NCI-H2107 (cell line): ENCODE measurements at regions not wholly inside any gene's neighbourhood (a gene's known extent, or its start where the extent isn't known, plus 50 kb on each side); places are given as distances from the start of the nearest gene placed in this dataset.
"Not testable (repeated sequence)": the region's sequence is repeated elsewhere in the genome, so short reads cannot be mapped to it uniquely, and the experiment has no call there.

Experiments used
- DNase-seq: peaks from one replicate; lab custom pipeline; 2025; lab: John Stamatoyannopoulos, UW

DNA sequence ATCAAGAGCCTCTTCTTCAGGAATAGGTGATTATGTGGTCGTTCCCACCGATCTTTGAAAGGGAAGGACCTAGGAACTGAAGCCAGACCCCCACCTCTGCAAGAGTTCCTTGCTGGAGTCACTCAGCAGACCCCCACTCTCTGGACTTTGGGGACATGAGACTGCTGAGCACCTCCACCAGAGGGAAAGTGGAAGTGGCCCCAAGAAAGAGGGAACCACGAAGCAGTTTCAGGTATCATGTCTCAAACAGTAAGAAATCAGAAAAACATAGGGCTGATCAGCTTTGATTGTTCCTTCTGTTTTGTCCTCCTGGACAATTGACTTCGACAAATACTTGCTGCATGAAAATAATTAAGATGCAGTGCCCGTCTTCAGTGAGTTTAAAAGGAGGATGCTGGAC, 84.2 kb upstream of the ADORA2B start:
- DNase-seq = not testable (repeated sequence)

DNA sequence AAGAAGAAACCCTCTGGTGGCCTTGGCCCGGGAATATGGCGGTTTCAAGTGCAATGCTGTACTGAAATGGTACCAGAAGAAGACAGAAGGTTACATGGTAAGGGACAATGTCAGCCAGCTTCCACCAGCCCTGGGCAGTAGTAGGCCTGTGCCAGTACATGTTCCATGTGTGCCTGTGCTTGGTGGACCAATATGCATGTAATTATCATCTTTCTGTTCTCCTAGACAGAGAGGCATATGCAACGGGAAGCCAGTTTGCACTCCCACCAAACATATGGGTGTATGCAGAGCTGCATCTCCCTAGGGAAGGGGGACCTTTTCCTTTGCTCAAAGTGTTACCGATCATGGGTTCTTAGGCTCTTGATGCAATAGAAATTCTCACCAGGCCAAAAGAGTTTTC, 80.9 kb upstream of the ADORA2B start:
- DNase-seq = not testable (repeated sequence)

DNA sequence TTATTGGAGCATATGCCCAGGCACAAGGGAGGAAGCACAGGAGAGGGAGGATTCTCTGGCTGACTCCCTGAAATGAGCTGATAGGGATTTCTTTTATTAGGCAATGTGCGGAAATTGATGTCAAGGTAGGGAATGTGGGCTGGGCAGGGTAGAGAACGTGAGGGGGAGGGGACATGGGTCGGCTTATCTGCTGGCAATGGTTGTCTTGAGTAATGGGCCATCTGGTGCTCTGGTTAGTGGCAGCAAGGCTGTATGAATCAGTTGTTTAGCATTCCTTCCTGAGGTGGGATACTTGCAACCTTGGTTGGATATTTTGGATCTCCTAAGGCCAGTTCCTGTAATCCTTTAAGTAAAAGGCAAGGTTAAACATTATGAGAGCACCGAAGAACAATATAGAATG, 80.5 kb upstream of the ADORA2B start:
- DNase-seq = not testable (repeated sequence)

GRCh38 chr17:15866015-15866414, 78.9 kb upstream of the ADORA2B start:
- not testable (repeated sequence) for DNase-seq

GRCh38 chr17:15867331-15867730, 77.6 kb upstream of the ADORA2B start:
- not testable (repeated sequence) for DNase-seq

DNA sequence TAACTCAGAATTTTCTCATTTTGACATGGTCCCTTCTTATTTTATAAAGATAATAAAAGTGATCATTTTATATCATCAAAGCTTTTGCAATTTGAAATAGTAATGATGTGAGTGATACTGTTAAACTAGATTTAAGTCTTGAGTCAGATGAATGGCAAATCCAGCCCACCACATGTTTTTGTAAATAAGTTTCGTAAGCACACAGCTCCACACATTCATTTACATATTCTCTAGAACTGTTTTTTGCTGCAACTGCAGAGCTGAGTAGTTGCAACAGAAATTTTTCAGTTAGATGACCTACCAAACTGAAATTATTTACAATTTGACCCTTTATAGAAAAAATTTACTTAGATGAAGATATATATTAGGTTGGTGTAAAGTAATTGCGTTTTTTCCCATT, 75.1 kb upstream of the ADORA2B start:
- not testable (repeated sequence) for DNase-seq

DNA sequence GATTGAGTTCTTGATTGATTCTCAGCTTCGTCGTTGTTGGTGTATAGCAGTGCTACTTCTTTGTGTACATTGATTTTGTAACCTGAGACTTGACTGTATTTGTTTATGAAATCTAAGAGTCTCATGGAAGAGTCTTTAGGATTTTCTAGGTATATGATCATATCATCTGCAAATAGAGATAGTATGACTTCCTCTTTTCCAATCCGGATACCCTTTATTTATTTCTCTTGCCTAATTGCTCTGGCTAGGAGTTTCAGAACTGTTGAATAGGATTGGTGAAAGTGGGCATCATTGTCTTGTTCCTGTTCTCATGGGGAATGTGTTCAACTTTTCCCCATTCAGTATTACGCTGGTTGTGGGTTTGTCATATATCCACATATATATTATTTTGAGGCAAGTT, 72.3 kb upstream of the ADORA2B start:
- not testable (repeated sequence) for DNase-seq

DNA sequence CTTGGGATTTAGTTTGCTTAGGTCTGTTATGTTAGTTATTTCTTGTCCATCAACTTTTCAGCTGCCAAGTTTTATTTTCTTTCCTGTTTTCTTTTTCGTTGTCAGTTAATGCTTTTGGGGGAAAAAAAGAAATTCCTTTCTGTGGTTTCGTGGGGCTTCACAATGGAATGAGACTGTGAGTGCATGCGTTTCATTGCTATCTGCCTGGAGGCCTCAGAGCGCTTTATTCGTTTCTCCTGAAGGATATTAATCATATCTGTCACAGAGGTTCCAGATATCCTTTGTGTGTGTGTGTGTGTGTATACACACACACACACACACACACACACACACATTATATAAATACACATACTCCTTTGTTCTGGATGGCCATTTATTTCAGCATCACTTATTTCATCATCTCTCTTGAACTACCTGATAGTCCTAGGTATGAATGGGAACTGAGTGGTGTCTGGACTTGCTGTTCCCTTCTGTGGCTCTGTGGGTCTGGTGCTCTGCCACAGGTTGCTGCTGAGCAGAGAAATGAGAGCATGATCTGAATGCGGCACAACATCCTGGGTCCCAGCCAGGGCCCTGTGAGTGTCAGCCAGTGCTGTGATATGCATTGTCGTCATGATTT, 66.9 kb upstream of the ADORA2B start:
- DNase-seq = not testable (repeated sequence)

DNA sequence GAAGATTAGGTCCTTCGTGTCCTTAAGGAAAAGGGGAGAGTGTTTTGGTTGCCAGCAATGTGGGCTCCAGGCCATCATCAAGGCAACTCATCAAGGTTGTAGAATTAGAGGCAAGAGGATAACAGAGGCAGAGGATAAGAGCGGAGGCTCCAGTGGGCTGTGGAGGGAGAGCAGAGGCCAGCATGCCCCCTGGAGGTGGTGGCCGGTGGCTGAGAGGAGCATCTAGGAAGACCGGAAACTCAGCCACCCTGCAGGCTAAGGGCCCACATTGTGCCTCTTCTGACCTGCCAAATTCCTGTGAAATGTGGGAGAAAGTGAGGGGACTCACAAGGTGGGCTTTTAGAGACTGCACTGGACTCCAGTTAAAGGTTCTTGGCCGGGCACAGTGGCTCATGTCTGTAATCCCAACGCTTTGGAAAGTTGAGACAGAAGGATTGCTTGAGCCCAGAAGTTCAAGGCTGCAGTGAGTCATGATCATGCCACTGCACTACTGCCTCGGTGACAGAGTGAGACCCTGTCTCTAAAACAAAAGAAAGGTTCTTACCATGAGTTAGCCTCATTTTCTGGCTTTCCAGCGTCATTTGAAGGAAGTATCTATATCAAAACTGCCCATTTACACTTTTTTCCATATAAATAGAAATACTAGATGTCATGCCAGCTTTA, 62.7 kb upstream of the ADORA2B start:
- DNase-seq = no peak

DNA sequence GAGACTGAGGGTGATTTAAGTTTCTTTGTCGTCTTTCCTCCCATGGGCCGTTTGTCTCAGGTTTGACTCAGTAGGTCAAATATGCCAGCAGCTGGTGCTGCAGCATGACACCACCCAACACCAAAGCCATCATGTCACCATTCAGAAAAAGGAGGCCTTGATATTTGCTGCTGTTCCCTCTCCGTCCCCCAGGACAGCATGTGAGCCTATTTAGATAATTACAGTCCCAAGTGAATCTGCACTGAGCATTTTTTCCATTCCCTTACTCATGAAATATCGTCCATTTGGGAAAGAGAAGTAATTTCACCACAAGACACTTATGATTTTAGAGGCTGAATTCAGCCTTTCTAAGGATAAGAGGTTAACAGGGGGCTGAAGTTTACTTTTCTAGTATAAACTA, 62.2 kb upstream of the ADORA2B start:
- DNase-seq = no peak

DNA sequence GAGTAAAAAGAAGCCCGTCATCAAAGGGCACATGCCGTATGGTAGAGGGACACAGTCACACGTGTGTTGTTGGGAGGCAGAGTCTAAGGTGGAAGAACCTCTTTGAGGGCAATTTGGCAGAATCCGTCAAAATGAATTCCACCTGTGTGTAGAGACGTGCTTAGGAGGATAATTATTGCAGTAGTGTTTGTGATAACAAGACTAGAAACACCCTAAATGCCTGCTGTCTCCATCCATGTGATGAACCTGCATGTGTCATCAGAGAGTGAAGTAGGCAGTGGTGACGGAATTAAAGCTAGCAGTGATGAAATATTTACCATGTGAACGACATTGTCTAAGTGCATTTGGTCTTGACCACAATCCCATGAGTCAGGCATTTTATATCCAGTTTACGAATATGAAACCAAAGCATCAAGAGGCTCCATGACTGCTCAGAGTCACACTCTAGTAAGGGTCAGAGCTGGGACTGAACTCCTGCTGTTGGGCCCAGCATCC, 61.3 kb upstream of the ADORA2B start:
- no peak for DNase-seq

- DNase-seq = no peak
Measured at GRCh38 chr17:15884731-15885130, 60.2 kb upstream of the ADORA2B start.

- no peak for DNase-seq
Measured at GRCh38 chr17:15885770-15886169, 59.2 kb upstream of the ADORA2B start.

DNA sequence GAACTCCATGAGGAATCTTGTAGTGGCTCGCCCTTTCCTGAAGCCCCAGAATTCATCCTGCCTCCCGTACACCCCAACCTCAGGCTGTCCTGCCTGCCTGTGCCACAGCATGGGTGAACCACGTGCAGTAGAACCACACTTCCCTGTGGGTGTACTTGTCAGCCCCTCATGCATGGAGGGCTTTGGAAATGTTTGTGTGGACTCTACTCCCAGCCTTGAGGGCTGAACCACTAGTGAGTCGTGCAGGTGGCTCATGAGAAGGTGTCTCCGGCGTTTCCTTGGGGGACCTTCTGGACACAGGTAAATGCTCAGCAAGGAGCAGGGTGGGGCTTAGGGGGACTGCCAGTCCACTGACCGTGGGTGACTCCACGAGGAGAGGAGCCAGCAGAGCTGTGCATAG, 58.7 kb upstream of the ADORA2B start:
- DNase-seq = no peak

DNA sequence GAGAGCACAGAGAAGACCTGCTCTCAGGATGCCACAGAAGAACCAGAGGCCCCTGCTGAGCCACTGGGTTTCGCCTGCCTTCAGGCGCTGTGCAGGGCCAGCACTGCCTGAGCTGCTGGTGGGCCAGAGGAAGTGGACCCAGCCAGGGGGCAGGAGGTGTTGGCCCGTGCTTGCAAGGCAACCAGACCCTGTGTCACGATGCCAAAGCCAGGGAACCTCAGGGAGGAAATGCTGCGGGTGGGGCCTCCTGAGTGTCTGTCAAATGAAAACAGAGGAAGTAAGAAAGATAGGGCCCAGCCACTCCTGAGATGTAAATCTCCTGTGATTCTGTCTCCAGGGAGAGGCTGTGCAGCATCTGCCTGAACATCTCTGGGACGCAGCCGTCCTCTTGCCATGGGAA, 58.1 kb upstream of the ADORA2B start:
- no peak for DNase-seq

DNA sequence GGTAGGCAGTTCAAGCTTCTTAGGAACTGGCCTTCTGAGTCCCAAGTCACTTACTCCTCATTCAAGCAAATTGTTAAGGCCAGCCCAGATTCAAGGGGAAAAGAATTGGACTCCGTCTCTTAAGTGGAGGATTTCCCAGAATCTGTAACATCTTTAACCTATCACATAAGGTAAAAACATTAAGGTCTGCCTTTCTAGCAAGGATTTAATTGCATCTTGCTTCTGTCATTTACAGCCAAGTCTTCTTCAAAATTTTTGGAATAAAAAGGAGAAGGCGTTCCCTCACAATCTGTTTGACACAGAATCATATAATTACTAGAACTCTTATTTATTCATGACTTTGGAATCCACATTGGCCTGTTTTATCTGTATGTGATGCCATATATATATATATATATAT, 56.5 kb upstream of the ADORA2B start:
- DNase-seq = no peak

DNA sequence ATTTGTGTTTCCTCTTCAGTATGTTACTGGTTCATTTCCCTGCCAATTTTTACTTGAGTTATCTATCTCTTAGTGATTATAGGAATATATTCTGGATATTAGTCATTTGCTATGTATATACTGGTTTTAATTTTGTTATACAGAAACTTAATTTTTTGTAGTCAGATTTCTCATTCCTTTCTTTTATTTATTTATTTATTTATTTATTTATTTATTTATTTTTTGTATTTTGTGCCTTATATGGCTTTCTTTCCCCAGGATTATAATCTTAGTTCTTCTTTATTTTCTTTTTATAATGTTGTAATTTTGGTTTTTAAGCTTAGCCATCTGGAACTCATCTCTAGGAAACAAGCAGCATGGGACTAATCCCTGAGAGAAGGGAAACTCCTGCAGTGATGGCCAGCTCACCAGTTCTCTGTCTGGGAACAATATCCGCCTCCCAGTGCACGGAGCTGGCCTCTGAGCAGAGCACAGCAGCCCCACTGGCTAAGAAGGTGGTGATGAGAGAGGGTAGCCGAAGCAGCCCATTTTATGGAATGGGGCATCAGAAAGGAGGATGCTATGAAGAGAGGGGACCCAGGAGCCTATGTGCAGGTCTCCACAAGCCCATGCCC, 54.5 kb upstream of the ADORA2B start:
- no peak for DNase-seq

DNA sequence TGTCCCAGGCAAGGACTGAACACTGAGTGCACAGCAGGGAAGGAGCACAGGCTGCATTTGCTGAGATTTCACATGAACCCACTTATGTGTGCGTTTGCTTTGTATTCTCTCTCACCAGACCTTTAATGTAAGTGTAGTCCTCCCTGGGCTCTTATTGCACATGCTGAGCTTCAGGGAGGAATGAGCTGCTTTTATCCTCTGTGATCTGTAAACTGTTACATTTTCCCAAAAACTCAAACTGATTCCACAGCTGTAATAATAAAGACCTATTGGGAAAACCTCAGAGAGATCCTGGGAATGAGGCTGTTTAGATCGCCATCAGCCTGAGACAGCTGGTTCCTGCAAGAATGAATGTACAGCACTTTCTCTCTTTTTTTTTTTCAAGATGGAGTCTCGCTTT, 53.6 kb upstream of the ADORA2B start:
- no peak for DNase-seq

- DNase-seq = no peak
Measured at GRCh38 chr17:15892244-15892643, 52.7 kb upstream of the ADORA2B start.

- no peak for DNase-seq
Measured at GRCh38 chr17:15892731-15893657, 51.9 kb upstream of the ADORA2B start.

GRCh38 chr17:15893658-15894024, 51.3 kb upstream of the ADORA2B start:
- DNase-seq = no peak

GRCh38 chr17:15894258-15894657, 50.7 kb upstream of the ADORA2B start:
- no peak for DNase-seq
